Parathyroid adenoma (tissue), 2 donors: ENCODE measurements at regions not wholly inside any gene's neighbourhood (a gene's known extent, or its start where the extent isn't known, plus 50 kb on each side); places are given as distances from the start of the nearest gene placed in this dataset.

Experiments
- H2AFZ ChIP-seq: fragments of 300-600 bp; sonication (generic); one replicate; pipeline ENCODE4 v1.7.0; 2017; ENCODE audit warnings: antibody characterized with exemption, mild to moderate bottlenecking
- H3K27ac ChIP-seq: fragments of 300-600 bp; sonication (generic); one replicate; pipeline ENCODE4 v1.7.0; 2017
- H3K27me3 ChIP-seq: fragments of 300-600 bp; sonication (generic); one replicate; pipeline ENCODE4 v1.7.0; 2017; ENCODE audit warnings: low read length; ENCODE audit not compliant: control insufficient read depth, insufficient read depth
- H3K36me3 ChIP-seq: fragments of 300-600 bp; sonication (generic); one replicate; pipeline ENCODE4 v1.7.0; 2017; ENCODE audit warnings: low read length; ENCODE audit not compliant: control insufficient read depth, insufficient read depth
- H3K4me1 ChIP-seq: fragments of 300-600 bp; sonication (generic); one replicate; pipeline ENCODE4 v1.7.0; 2017; ENCODE audit warnings: control low read depth
- H3K4me2 ChIP-seq: fragments of 300-600 bp; sonication (generic); one replicate; pipeline ENCODE4 v1.7.0; 2017; ENCODE audit warnings: low read length
- H3K4me3 ChIP-seq: fragments of 300-600 bp; sonication (generic); one replicate; pipeline ENCODE4 v1.7.0; 2017; ENCODE audit warnings: low read depth, low read length
- H3K79me2 ChIP-seq: fragments of 300-600 bp; sonication (generic); one replicate; pipeline ENCODE4 v1.7.0; 2017; ENCODE audit warnings: control low read depth
- H3K9ac ChIP-seq: fragments of 300-600 bp; sonication (generic); one replicate; pipeline ENCODE4 v1.7.0; 2017; ENCODE audit warnings: mild to moderate bottlenecking
- H3K9me3 ChIP-seq: fragments of 300-600 bp; sonication (generic); one replicate; pipeline ENCODE4 v1.7.0; 2017; ENCODE audit warnings: low read length; ENCODE audit not compliant: control insufficient read depth
- TF ChIP-seq, protein P1 (sequence below): fragments of 300-600 bp; sonication (generic); IDR thresholded peaks from one replicate; pipeline ENCODE4 v1.7.0; 2017; ENCODE audit warnings: antibody characterized with exemption, mild to moderate bottlenecking
- donor health status: primary hyperparathyroidism.

DNA sequence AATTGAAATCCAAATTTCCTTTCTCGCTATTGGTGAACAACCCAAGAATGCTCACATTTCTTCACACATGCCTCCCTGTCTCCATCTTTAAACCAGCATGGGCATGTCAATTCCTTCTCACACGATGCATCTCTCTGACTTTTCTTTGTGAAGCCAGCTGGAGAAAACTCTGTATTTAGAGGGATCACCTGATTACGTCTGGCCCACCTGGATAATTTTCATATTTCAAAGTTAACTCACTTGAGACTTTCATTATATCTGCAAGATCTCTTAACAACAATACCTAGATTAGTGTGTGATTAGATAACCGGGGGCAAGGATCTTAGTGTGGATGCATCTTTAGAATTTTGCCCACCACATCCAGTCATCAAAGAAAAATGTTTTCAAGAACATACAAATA lies 164.0 kb downstream of the TMEM47 start:
- Histone ChIP-seq H3K9ac (no peak overlapping the region), H3K27ac (no peak overlapping the region), H3K4me2 (no peak overlapping the region), H3K9me3 (no peaks in the 10 kb centered on the region), H3K79me2 (no peaks in the 10 kb centered on the region), H3K27me3 (no peaks in the 10 kb centered on the region), H3K4me3 (no peak overlapping the region), H2AFZ (no peak overlapping the region), H3K4me1 (no peaks in the 10 kb centered on the region), H3K36me3 (no peaks in the 10 kb centered on the region)
- TF ChIP-seq, protein P1, sequence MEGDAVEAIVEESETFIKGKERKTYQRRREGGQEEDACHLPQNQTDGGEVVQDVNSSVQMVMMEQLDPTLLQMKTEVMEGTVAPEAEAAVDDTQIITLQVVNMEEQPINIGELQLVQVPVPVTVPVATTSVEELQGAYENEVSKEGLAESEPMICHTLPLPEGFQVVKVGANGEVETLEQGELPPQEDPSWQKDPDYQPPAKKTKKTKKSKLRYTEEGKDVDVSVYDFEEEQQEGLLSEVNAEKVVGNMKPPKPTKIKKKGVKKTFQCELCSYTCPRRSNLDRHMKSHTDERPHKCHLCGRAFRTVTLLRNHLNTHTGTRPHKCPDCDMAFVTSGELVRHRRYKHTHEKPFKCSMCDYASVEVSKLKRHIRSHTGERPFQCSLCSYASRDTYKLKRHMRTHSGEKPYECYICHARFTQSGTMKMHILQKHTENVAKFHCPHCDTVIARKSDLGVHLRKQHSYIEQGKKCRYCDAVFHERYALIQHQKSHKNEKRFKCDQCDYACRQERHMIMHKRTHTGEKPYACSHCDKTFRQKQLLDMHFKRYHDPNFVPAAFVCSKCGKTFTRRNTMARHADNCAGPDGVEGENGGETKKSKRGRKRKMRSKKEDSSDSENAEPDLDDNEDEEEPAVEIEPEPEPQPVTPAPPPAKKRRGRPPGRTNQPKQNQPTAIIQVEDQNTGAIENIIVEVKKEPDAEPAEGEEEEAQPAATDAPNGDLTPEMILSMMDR: no peak

DNA sequence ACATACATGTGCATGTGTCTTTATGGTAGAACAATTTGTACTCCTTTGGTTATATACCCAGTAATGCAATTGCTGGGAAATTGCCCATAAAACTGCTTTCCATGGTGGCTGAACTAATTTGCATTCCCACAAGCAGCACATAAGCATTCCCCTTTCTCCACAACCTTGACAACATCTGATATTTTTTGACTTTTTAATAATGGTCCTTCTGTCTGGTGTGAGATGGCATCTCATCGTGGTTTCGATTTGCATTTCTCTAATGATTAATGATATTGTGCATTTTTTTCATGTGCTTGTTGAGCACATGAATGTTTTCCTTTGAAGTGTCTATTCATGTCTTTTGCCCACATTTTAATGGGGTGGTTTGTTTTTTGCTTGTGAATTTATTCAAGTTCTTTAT lies 166.0 kb downstream of the TMEM47 start:
- Histone ChIP-seq H3K79me2 (no peaks in the 10 kb centered on the region), H3K4me3 (no peak overlapping the region), H3K4me2 (no peak overlapping the region), H3K4me1 (no peaks in the 10 kb centered on the region), H3K9me3 (no peaks in the 10 kb centered on the region), H3K27ac (no peak overlapping the region), H3K27me3 (no peaks in the 10 kb centered on the region), H3K9ac (no peak overlapping the region), H3K36me3 (no peaks in the 10 kb centered on the region), H2AFZ (no peak overlapping the region)
- TF ChIP-seq, protein P1: no peak

DNA sequence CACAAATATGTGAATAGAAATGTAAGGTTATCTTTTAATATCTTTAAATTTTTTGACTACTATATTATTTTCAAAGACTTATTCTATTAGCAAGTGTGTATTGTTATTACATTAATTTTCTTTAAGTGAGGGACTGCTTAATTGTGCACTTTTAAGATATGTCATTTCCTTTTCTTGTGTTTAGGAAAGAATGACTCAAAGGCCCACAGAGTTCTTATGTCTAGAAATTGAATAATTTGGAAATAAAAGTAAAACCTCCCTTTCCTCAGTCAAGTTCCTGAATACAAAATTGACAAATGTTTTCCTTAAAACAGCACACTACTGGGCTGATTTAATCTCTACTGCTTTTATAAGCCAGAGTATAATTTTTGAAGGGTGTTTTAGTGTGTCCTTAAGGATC lies 169.7 kb downstream of the TMEM47 start:
- TF ChIP-seq, protein P1: no peak
- Histone ChIP-seq H3K27me3 (no peaks in the 10 kb centered on the region), H3K79me2 (no peaks in the 10 kb centered on the region)

DNA sequence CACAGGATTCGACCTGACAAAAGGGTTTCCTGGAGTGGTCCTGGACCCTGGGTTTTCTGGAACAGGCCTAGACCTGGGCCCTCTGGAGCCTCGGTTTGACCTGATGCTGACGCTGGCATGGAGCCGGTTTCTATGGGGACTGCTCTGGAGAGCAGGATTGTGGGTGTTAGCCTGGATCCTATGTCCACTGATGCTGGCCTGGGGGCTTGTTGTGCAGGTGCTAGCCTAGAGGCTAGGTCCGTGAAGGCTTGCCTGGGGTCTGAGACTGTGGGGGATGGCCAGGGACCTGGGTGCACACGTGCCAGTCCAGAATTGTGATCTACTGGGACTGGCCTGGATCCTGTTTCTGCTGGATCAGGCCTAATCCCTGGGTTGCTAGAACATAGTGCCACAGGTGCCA lies 173.1 kb downstream of the TMEM47 start:
- H2AFZ ChIP-seq: no peak overlapping the region
- no peak overlapping the region for H3K4me3 ChIP-seq
- no peak overlapping the region for H3K27ac ChIP-seq
- no peak overlapping the region for H3K9ac ChIP-seq
- TF ChIP-seq, protein P1: no peak
- H3K9me3 ChIP-seq: no peaks in the 10 kb centered on the region
- no peaks in the 10 kb centered on the region for H3K27me3 ChIP-seq
- no peak overlapping the region for H3K4me2 ChIP-seq
- no peaks in the 10 kb centered on the region for H3K79me2 ChIP-seq
- H3K36me3 ChIP-seq: no peaks in the 10 kb centered on the region
- no peaks in the 10 kb centered on the region for H3K4me1 ChIP-seq

More for the DNA sequence above, 169.7 kb downstream of the TMEM47 start:
- Histone ChIP-seq H3K9me3 (no peaks in the 10 kb centered on the region), H3K9ac (no peak overlapping the region), H2AFZ (no peak overlapping the region), H3K36me3 (no peaks in the 10 kb centered on the region), H3K4me2 (no peak overlapping the region), H3K4me1 (no peaks in the 10 kb centered on the region), H3K4me3 (no peak overlapping the region), H3K27ac (no peak overlapping the region)

DNA sequence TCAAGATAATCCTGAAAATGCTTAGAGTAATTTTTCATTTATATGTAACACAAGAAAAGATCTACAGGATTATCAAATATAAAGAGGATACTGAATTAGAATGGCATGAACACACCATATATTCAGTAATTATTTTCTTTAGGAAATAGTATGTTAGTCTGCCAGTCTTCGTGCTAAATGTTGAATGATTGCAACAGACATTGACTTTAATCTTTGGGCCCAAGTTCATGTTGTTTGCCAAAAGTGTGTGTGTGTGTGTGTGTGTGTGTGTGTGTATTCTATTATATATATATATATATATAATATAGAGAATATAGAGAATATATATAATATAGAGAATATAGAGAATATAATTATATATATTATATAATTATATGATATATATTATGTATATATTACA lies 186.6 kb downstream of the TMEM47 start:
- no peaks in the 10 kb centered on the region for H3K27me3 ChIP-seq
- TF ChIP-seq, protein P1: no peak
- H3K4me1 ChIP-seq: no peaks in the 10 kb centered on the region
- no peak overlapping the region for H3K4me2 ChIP-seq
- H2AFZ ChIP-seq: no peak overlapping the region
- H3K79me2 ChIP-seq: no peaks in the 10 kb centered on the region
- no peak overlapping the region for H3K27ac ChIP-seq
- H3K9ac ChIP-seq: no peak overlapping the region
- no peak overlapping the region for H3K4me3 ChIP-seq
- H3K9me3 ChIP-seq: no peaks in the 10 kb centered on the region
- H3K36me3 ChIP-seq: no peaks in the 10 kb centered on the region
